ENCODE measurements at regions not wholly inside any gene's neighbourhood (a gene's known extent, or its start where the extent isn't known, plus 50 kb on each side); places are given as distances from the start of the nearest gene placed in this dataset.

DNA sequence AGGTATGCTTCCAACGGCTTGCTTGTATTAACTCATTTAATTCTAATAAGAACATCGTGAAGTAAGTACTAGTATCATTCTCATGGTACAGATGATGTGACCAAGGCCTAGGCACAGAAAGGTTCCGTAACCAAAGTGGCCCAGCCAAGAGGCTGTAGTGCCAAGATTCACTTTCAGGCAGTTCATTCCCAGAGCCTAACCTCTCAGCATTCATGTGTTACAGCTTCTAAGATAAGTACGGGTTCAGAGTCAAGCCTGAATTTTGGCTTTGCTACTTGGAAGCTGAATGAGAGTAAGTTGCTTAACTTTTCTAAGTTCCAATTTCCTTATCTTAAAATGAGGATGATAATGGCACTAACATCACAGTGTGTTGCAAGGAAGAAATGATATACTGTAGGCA is 379.9 kb downstream of the AEBP2 start:
- TF ChIP-seq, protein P1, sequence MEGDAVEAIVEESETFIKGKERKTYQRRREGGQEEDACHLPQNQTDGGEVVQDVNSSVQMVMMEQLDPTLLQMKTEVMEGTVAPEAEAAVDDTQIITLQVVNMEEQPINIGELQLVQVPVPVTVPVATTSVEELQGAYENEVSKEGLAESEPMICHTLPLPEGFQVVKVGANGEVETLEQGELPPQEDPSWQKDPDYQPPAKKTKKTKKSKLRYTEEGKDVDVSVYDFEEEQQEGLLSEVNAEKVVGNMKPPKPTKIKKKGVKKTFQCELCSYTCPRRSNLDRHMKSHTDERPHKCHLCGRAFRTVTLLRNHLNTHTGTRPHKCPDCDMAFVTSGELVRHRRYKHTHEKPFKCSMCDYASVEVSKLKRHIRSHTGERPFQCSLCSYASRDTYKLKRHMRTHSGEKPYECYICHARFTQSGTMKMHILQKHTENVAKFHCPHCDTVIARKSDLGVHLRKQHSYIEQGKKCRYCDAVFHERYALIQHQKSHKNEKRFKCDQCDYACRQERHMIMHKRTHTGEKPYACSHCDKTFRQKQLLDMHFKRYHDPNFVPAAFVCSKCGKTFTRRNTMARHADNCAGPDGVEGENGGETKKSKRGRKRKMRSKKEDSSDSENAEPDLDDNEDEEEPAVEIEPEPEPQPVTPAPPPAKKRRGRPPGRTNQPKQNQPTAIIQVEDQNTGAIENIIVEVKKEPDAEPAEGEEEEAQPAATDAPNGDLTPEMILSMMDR (conservative IDR thresholded peaks at IDR 0.05 in 1 of 2, IDR thresholded peaks at IDR 0.05 in 1 of 2; ENCODE audit: extremely low read depth in 1 of 2, insufficient read depth in 1 of 2, low read depth in 1 of 2, low read length in 2 of 2): no peak
- no peak for TF ChIP-seq EZH2 (IDR thresholded peaks at IDR 0.05; ENCODE audit: borderline replicate concordance, low read length)

All from mammary epithelial cell (primary cell).